HG03457 (cell line): ENCODE measurements at regions not wholly inside any gene's neighbourhood (a gene's known extent, or its start where the extent isn't known, plus 50 kb on each side); places are given as distances from the start of the nearest gene placed in this dataset.

Experiments
- ATAC-seq: cut with Tn5 transposase; IDR thresholded peaks from one replicate; pipeline ENCODE4 v1.9.1; 2021; ENCODE audit warnings: moderate number of reproducible peaks; ENCODE audit not compliant: unreplicated experiment

DNA sequence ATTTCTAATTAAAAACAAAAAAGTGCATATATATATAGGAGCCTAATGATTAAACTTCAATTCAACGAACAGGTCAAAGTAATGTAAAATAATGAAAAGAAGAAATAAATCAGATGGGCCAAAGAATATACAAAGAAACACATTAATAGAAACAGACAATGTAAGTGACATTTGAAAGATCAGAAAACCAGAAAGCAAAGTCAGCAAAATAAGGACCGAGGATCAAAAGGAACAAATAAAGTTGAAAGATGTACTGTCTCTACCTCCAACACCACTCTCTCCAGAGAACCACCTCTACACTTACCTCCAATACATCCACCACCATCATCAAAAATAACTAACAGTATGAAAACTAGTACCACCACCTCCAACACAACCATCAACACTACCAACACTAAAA, 1226.3 kb upstream of the NCAM2 start:
- no peak for ATAC-seq

DNA sequence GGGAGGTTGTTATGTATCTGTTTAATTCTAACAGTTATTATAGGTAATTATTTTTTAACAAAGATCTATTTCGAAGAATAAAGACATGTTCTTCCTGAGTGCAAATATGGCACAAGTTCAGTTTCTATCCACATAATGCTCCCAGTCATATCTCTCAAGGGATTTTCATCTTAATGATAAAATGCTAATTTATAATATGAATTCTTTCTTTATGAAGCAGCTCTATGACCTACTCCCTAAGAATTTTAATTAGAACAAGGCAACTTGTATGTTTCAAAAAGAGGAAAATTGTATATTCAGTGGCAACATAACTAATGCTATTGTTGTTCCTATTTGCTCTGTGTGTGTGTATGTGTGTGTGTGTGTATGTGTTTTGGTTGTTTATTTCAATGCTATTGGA, 1222.1 kb upstream of the NCAM2 start:
- ATAC-seq, result no peak

GRCh38 chr21:19781881-19782652, 1216.1 kb upstream of the NCAM2 start:
- no peak for ATAC-seq

GRCh38 chr21:19785941-19786340, 1212.3 kb upstream of the NCAM2 start:
- ATAC-seq, result no peak

- ATAC-seq, result no peak
Observed at GRCh38 chr21:19792004-19792403, 1206.2 kb upstream of the NCAM2 start.

GRCh38 chr21:19807201-19807600, 1191.0 kb upstream of the NCAM2 start:
- no peak for ATAC-seq

DNA sequence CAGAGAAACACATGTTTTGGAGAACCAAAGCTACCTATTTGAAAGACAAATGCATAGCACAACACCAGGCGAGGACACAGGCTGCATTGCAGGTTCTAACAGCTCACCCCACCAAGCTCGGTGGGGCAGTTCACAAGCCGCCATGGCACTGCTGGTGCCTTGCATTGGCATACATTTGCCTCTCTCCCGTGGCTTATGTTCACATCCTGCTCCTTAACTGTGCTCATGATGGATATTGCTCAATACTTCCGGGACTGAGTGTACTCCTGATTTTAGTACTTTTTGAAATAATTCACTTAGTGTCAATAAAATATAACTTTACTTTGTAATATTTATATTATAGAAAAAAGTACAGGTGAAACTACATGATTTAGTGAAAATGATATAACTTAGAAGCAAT, 1187.4 kb upstream of the NCAM2 start:
- no peak for ATAC-seq

- ATAC-seq, result no peak
Observed at GRCh38 chr21:19830446-19830845, 1167.8 kb upstream of the NCAM2 start.

DNA sequence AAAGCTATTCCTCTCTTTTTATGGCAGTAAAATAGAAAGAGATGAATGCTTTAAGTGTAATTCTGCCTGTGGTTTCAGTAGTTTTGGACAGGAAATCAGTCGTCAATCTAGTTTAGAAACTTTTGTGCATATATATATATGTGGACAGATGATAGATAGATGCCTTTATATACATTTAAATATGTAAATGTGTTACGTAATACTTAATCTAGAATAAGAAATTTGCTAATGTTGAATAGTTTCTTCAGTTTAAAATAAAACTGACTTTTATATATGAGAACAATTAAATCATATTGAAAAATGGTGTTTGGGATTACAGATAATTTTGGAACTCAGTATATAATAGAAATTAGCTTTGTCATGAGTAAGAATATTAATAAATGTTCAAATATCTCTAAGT, 1165.7 kb upstream of the NCAM2 start:
- no peak for ATAC-seq

DNA sequence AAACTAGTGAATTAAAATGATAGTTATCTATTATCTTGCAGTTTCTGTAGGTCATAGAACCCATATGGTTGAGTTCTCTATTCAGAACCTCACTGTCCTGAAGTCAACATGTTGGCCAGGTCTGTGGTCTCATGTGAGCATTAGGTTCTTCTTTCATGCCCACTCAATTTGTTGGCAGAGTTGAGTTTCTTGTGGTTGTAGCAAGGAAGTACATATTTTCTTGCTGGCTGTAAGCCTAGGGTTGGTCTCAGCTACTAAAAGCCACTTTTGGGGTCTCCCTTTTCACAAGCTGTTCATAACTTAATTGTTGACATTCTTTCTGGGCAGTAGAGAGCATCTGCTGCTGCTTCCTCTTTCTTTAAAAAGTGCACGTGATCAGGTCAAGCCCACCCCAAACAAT, 1165.1 kb upstream of the NCAM2 start:
- no peak for ATAC-seq

- ATAC-seq, result no peak
Observed at GRCh38 chr21:19842601-19843000, 1155.6 kb upstream of the NCAM2 start.

GRCh38 chr21:19844334-19844733, 1153.9 kb upstream of the NCAM2 start:
- ATAC-seq, result no peak

DNA sequence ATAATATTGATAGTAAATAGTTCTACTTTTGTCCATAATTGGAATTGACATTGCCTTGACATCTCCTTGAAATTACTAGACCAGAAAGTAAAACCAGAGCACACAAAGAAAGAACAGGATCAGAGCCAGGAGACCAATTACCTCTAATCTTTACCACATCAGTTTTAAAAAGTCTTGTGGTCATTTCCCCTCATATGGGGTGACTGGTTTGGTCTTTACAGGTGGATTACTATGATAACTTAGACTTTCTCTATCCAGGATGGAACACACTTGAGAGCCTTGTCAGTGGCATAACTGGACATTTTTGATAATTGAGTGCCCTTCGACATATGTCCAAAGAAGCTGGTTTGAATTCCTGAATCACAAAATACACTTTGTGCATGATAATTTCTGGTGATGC, 1148.1 kb upstream of the NCAM2 start:
- ATAC-seq, result no peak

- ATAC-seq, result no peak
Observed at GRCh38 chr21:19853061-19853460, 1145.1 kb upstream of the NCAM2 start.

- ATAC-seq, result no peak
Observed at GRCh38 chr21:19853709-19854575, 1144.3 kb upstream of the NCAM2 start.

- ATAC-seq, result no peak
Observed at GRCh38 chr21:19855522-19855921, 1142.7 kb upstream of the NCAM2 start.

- no peak for ATAC-seq
Observed at GRCh38 chr21:19864476-19864875, 1133.7 kb upstream of the NCAM2 start.

DNA sequence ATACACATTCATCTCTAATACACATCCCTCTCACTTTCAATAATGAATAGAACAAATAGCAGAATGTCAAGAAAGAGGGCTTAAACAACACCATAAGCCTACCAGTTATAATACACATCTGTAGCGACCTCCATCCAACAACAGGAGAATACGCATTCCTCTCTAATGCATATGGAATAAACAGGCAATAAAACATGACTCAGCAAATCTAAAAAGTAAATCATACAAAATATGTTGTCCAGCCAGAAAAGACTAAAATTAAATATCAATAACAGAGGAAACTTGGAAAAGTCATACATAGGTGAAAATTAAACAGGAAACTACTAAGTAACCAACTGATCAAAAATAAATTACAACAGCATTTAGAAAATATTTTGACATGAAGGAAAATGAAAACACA, 1127.5 kb upstream of the NCAM2 start:
- ATAC-seq, result no peak

GRCh38 chr21:19874521-19874920, 1123.7 kb upstream of the NCAM2 start:
- no peak for ATAC-seq

DNA sequence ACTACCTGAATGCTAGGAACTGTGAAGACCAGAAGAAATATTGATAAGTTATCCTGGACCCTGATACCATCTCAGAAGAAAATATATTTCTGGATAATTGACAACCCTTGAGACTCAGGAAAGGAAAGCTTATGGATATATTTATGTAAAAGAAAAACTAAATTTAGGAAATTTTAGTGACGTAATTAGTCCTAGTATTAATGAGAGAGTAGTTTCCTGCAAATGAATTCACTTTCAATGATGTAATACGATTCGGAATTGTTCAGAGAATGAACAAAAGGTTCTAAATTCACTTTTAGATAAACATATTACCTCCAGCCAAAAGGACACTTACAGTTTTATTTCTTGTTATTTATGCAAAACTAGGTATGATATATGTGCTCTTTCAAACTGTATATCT, 1120.1 kb upstream of the NCAM2 start:
- no peak for ATAC-seq

DNA sequence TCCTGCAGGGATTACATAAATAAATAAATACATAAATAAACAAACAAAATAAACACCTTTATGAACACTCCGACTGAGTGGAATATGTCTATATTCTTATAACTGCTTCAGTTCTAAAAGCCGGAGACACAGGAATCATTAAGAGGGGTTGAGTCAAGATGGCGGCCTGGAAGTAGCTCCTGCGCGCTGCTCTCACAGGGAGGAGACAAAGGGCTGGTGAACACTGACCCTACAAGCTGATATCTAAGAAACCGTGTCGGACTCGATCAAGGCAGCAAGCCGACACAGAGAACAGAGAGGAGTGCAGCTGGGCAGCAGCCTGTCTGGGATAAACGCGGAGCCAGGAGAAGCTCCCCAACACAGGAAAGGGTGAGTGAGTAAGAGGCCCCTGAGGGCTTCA, 1098.6 kb upstream of the NCAM2 start:
- no peak for ATAC-seq

GRCh38 chr21:19900149-19900548, 1098.1 kb upstream of the NCAM2 start:
- ATAC-seq, result no peak
